Mucosa of gallbladder (tissue), 1 donor: ENCODE measurements at regions not wholly inside any gene's neighbourhood (a gene's known extent, or its start where the extent isn't known, plus 50 kb on each side); places are given as distances from the start of the nearest gene placed in this dataset.
"Not testable (repeated sequence)": the region's sequence is repeated elsewhere in the genome, so short reads cannot be mapped to it uniquely, and the experiment has no call there.

ENCODE experiments used
- DNase-seq: peaks from one replicate; pipeline ENCODE4 v3.0.0-alpha.2; 2020; ENCODE audit warnings: low spot score
- donor health status: DM: no; HTN: no; CAD: no.

- no peak for DNase-seq
Measured at GRCh38 chr3:80618295-80619256, 850.8 kb upstream of the ROBO1 start.

- DNase-seq: no peak
Measured at GRCh38 chr3:80612366-80612765, 844.6 kb upstream of the ROBO1 start.

DNA sequence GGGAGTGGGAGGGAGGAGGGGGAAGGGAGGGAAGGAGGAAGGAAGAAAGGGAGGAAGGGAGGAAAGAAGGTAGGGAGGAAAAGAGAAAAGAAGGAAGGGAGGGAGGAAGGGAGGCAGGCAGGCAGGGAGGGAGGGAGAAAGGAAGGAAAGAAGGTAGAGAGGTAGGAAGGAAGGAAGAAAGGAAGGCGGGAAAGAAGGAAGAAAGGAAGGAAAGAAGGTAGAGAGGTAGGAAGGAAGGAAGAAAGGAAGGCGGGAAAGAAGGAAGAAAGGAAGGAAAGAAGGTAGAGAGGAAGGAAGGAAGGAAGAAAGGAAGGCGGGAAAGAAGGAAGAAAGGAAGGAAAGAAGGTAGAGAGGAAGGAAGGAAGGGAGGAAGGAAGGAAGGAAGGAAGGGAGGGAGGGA is 840.3 kb upstream of the ROBO1 start:
- DNase-seq: not testable (repeated sequence)

- DNase-seq: no peak
Measured at GRCh38 chr3:80606073-80606472, 838.3 kb upstream of the ROBO1 start.

DNA sequence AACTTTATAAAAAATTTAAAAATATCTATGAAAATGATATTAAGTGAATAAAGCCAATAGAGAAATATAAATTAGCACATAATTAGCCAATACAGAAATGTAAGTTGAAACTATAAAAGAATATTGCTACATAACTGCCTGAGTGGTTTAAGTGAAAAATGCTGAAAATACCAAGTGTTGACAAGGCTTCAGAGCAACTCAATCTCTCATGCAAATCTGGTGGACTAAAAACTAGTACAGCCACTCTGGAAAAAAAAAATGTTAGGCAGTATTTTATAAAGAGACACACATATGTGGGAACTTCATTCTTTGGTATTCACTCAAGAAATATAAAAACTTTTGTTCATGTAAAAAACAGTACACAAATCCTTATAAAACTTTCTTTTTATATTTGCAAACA is 833.7 kb upstream of the ROBO1 start:
- DNase-seq: no peak

- no peak for DNase-seq
Measured at GRCh38 chr3:80592792-80593191, 825.0 kb upstream of the ROBO1 start.

DNA sequence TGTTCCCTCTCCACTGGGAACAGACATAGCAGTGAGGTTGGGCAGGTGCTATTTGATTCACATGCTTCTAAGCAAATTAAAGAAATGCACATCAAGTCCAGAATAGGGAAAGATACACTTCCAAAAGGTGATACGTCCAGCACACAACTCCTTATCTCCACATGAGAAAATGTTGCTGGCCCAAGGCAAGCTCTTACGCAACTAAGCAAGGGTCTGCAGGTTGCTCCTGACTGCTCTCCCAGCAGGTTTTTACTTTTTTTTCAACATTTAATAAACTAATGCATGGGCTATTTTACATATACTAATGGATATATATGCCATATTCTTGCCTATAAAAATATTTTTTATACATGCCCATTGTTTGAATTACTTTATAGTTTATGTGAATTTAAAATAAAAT is 818.5 kb upstream of the ROBO1 start:
- DNase-seq: no peak

DNA sequence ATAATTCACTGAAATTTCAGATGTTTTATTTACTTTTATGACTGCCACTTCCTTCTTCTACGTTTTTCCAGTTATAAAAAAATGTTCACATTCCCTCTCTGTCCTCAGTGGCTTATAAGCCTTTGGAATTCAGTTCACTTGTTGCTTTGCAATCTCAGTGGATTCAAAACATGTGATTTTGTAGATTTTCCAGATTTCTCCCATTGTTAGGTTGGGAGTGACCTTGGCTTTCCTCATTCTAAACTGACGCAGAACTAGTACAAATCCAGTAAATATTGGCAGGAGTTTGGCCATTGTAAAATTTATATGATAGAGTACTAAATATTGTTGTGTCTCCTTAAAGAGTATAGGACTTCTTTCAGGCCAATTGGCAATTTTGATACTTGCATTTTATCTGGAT is 812.3 kb upstream of the ROBO1 start:
- no peak for DNase-seq

DNA sequence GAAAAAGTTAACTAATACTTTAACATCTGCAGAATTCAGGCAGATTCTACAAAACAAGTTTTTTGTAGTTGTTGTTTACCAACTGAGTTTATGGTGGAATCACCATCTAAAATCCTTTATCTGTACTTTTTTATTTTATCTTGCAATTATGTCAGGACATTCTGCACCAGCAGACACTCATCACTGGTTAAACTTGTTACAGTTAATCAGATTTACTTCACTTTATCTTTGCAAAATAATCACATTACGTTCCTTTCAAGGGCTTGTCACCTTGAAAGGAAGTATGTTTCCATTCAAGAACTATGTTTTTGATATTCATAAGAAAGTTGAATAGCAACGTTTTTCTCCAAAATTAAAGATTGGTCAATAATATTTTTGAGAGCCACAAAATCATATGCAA is 796.6 kb upstream of the ROBO1 start:
- DNase-seq: no peak

DNA sequence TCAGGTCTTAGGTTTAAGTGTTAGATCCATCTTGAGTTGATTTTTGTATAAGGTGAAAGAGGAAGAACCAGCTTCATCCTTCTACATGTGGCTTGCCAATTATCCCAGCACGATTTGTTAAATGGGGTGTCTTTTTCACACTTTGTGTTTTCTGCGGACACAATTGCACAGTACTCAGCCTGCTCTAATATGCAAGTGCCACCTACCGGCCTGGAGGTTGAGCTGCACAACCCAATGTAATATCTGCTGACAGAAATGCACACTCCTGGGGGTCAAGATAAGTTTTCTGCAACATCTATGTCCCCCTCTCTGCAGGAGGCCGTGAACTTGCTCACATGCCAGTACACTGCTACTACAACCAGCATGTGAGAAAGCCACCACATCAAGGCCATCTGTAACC is 791.9 kb upstream of the ROBO1 start:
- no peak for DNase-seq

DNA sequence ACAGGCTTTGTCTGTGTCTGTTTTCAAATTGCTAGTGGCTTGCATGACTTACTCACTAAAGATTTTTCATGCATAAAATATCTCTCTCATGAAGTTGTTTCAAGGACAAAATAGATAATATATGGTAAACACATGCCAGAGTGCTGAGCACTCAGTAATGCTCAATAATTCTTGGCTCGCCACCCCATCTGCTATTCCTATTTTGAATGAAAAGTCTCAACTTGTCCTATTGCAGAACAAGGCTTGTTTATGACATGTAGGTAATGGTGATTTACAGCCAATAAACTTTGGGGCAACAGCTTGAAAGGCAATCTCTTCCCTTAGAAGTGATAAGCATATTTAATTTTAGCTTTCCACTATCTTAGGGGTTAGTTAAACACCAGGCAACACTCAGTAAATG is 789.0 kb upstream of the ROBO1 start:
- DNase-seq: no peak

GRCh38 chr3:80554304-80554703 is 786.5 kb upstream of the ROBO1 start:
- DNase-seq: no peak

DNA sequence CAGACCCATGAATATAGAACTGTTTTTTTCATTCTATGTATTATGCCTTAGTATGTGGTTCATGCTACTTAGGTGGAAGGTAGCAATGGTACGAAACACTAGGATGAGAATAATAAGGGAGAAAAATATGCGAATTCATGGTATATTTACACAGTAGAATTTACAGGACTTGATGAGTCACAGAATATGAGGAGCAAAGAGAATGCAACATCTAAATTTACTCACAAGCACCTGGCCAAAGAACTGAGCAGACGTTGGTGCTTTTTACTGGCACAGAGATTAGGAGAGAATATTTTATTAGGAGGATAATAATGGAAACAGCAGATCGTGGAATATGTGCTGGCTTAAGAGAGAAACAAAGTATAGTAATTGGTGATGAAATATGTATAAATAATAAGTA is 785.4 kb upstream of the ROBO1 start:
- DNase-seq: no peak

DNA sequence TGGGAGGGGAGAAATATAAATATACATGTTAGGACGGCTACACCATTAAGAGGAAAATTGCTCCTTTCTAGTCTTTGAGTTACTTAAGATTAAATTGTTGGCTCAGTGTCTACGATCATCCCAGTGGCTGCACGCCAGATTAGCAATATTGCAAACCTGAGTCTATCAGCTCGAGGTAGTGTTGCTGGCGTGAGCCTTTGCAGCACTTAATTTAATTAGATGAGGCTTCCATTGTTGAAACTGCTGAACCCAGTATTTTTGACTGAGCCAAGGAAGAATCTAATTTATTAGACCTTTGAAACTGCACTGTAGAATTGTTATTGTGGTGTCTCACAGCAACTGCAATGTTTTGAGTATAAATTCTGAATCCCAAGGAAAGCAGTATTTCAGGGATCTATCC is 782.4 kb upstream of the ROBO1 start:
- no peak for DNase-seq

DNA sequence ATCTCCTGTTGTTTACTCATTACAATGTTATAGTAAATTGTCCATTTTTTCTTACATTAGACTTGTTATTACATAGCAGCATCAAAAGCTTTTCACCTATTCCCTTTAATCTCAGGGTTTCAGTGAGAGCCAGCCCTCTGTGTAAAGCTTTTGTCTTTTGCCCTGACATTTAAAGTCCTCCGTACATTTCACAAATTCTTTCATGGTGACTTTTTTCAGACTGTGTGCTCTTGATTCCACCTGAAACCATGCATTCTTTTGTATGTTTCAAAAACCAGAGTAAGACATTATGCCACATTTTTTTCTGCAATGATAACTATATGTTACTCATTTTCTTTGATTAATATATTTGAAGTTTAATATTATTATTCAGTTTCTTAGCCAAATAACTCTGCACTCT is 781.4 kb upstream of the ROBO1 start:
- DNase-seq: no peak

DNA sequence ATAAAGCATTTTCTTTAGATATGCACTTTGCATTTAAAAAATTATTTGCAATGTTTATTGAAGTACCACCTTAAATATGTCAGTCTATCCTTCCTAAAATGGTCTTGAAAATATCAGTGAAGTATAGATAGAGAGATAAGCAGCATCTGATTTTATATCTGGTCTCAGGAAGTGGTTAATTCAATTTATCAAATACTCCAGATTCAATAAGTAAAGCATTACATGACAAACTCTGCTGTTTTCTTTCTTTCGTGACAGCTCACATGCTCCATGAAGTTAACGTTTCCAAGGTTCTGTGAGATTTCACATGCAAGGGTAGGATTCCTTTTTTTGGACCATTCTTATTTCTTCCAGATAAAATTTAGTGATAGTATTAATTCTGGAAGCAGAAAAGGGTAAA is 775.4 kb upstream of the ROBO1 start:
- no peak for DNase-seq

GRCh38 chr3:80542456-80542855 is 774.7 kb upstream of the ROBO1 start:
- no peak for DNase-seq

GRCh38 chr3:80537680-80538079 is 769.9 kb upstream of the ROBO1 start:
- DNase-seq: no peak

DNA sequence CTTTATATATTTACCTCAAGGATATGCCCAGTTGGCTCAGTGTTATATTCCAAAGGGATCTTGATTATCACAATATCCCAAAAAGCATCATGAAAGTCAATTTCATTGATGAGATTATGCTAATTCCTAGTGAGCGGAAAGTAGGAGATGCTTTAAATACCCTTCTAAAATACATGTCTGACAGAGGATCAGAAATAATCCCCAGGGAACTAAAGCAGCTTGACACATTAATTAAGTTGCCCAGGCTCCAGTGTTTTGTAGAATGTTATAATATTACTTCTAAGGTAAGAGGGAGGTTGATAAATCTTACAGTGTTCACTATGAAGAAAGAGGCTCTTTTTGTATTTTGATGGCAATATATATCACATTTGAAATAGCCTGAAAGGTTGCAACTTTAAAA is 767.5 kb upstream of the ROBO1 start:
- DNase-seq: no peak

GRCh38 chr3:80533553-80533952 is 765.8 kb upstream of the ROBO1 start:
- no peak for DNase-seq

GRCh38 chr3:80526153-80526552 is 758.4 kb upstream of the ROBO1 start:
- DNase-seq: no peak

DNA sequence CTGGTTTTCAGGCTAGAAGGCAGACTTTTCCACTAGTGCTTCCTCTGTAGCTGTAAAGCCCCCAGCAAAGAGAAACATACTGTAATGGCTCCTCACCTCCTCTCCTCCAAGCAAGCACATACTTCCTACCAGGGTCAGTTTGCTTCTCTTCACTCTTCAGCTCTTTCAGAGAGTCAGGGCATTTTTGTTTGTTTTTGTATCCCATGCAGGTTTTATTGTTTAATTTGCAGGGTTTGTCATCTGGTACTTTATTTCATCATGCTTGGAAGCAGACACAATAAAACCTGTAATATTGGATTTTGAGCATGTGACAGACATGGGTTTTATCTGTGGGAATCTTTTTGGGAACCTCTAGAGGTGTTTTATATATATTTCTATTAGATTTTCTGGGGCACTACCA is 753.3 kb upstream of the ROBO1 start:
- no peak for DNase-seq

GRCh38 chr3:80519436-80519835 is 751.6 kb upstream of the ROBO1 start:
- DNase-seq: no peak

DNA sequence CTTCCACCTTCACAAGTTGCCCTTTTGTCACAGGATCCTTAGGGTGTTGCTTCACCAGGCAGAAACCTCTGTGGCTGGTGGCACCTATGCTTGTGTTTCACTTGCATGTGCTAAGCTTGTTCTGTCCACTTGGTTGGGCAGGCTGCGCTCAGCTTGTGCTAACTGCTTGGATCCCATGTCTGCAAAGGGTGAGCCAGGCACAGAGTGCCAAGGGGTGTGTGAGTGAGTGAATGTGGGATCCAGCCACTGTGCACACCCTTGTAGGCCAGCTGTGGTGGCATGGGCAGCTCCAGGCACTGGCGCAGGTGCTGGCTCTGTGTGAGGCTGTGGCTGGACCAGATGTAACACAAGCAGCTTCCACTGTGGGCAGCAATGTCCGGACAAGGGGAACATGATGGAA is 728.7 kb upstream of the ROBO1 start:
- DNase-seq: no peak
